ENCODE measurements at regions not wholly inside any gene's neighbourhood (a gene's known extent, or its start where the extent isn't known, plus 50 kb on each side); places are given as distances from the start of the nearest gene placed in this dataset.
A peak's percentile ranks its signal among the peaks of the same experiment; 100 is the strongest.

GRCh38 chr2:59963157-59963556 is 590.3 kb downstream of the BCL11A start:
- H3K9me3 ChIP-seq (replicated peaks in 1 of 11) = no peaks in the 10 kb centered on the region
- H3K27me3 ChIP-seq = no peaks in the 10 kb centered on the region
- no peaks in the 10 kb centered on the region for H4K20me1 ChIP-seq
- no peak overlapping the region for H3K4me3 ChIP-seq
- no peak overlapping the region for H3K9ac ChIP-seq
- H3K36me3 ChIP-seq = no peaks in the 10 kb centered on the region
- H3K27ac ChIP-seq = no peak overlapping the region
- no peaks in the 10 kb centered on the region for H3K4me1 ChIP-seq
- TF ChIP-seq Cebpa-rat (IDR thresholded peaks at IDR 0.05) = no peak
- H3K4me2 ChIP-seq = no peak overlapping the region

DNA sequence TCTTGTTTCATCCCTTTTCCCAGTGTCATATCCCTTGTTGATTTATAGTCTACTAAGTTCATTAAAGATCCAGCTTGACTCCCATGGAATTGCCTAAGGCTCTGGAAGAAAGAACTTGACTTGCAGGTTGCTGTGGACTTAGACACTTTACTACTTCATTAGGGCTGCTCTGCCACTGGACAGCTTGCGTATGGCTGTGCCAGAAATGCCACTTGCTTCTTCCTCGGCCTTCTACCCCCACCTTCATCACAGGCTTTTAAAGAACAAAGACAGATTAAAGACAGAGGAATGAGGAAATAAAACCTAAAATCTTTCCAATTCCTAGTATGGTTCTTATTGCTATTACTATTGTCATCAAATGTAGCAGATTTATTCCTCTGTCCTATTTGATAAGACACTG is 591.7 kb downstream of the BCL11A start:
- Histone ChIP-seq H3K27ac (no peak overlapping the region), H3K27me3 (no peaks in the 10 kb centered on the region), H3K4me1 (no peaks in the 10 kb centered on the region), H3K4me2 (no peak overlapping the region), H3K4me3 (no peak overlapping the region), H3K9ac (no peak overlapping the region), H3K36me3 (no peaks in the 10 kb centered on the region), H3K9me3 (replicated peaks in 1 of 11) (no peaks in the 10 kb centered on the region), H4K20me1 (no peaks in the 10 kb centered on the region)
- TF ChIP-seq Cebpa-rat (IDR thresholded peaks at IDR 0.05) = no peak

- no peak overlapping the region for H3K4me3 ChIP-seq
- no peak for TF ChIP-seq Cebpa-rat (IDR thresholded peaks at IDR 0.05)
- H4K20me1 ChIP-seq = no peaks in the 10 kb centered on the region
- no peak overlapping the region for H3K27ac ChIP-seq
- no peaks in the 10 kb centered on the region for H3K36me3 ChIP-seq
- no peaks in the 10 kb centered on the region for H3K9me3 ChIP-seq (replicated peaks in 1 of 11)
- H3K4me2 ChIP-seq = no peak overlapping the region
- no peaks in the 10 kb centered on the region for H3K4me1 ChIP-seq
- no peaks in the 10 kb centered on the region for H3K27me3 ChIP-seq
- H3K9ac ChIP-seq = no peak overlapping the region
Measured at GRCh38 chr2:59959944-59960343, 593.5 kb downstream of the BCL11A start.

DNA sequence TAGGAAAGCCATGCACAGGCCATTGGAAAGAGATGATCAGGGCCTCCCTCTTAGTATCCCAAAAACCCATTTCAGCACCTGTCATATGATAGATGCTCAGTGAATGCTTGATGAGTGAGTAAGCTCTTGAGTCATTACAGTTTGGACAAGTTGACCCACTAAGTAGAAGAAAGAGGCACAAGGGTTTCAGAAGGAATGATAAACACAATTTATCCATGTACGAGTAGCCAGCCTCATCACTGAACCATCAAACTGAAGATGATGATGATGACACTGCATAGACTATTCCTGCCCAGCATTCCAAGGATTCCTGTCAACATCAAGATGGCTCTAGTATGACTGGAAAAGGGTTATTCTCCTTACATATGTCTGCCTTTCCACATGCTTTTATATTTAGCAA is 596.0 kb downstream of the BCL11A start:
- TF ChIP-seq Cebpa-rat (IDR thresholded peaks at IDR 0.05) = no peak
- Histone ChIP-seq H3K27me3 (no peaks in the 10 kb centered on the region), H3K4me3 (no peak overlapping the region), H3K27ac (no peak overlapping the region), H3K4me1 (no peaks in the 10 kb centered on the region), H3K9ac (no peak overlapping the region), H3K9me3 (replicated peaks in 1 of 11) (no peaks in the 10 kb centered on the region), H3K4me2 (no peak overlapping the region), H4K20me1 (no peaks in the 10 kb centered on the region), H3K36me3 (no peaks in the 10 kb centered on the region)

DNA sequence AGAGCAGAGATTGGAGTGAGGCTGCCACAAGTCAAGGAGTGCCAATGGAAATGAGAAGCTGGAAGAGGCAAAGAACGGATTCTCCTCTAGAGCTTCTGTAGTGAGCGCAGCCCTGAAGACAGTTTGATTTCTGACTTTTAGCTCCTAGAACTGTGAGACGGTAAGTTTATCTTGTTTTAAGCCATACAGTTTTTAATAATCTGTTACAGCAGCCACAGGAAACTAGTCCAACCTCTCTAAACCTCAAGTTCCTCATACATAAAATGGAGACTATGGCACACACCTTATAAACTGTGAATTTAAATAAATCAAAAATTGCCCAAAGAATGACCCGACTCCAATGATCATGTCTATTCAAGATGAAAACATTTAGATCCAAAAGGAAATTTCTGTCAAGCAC is 596.5 kb downstream of the BCL11A start:
- Histone ChIP-seq H3K4me3 (no peak overlapping the region), H3K4me1 (no peaks in the 10 kb centered on the region), H3K9ac (no peak overlapping the region), H3K4me2 (no peak overlapping the region), H3K27ac (no peak overlapping the region), H3K27me3 (no peaks in the 10 kb centered on the region), H4K20me1 (no peaks in the 10 kb centered on the region), H3K36me3 (no peaks in the 10 kb centered on the region), H3K9me3 (replicated peaks in 1 of 11) (no peaks in the 10 kb centered on the region)
- TF ChIP-seq Cebpa-rat (IDR thresholded peaks at IDR 0.05) = no peak

- no peak overlapping the region for H3K4me2 ChIP-seq
- no peaks in the 10 kb centered on the region for H3K4me1 ChIP-seq
- no peaks in the 10 kb centered on the region for H3K9me3 ChIP-seq (replicated peaks in 1 of 11)
- H3K27ac ChIP-seq = no peak overlapping the region
- H3K4me3 ChIP-seq = no peak overlapping the region
- no peaks in the 10 kb centered on the region for H3K36me3 ChIP-seq
- no peak overlapping the region for H3K9ac ChIP-seq
- H3K27me3 ChIP-seq = no peaks in the 10 kb centered on the region
- no peak for TF ChIP-seq Cebpa-rat (IDR thresholded peaks at IDR 0.05)
- no peaks in the 10 kb centered on the region for H4K20me1 ChIP-seq
Measured at GRCh38 chr2:59947917-59948541, 605.4 kb downstream of the BCL11A start.

- H3K4me2 ChIP-seq = no peak overlapping the region
- H4K20me1 ChIP-seq = no peaks in the 10 kb centered on the region
- no peak overlapping the region for H3K9ac ChIP-seq
- H3K4me1 ChIP-seq = no peaks in the 10 kb centered on the region
- no peak overlapping the region for H3K4me3 ChIP-seq
- no peak for TF ChIP-seq Cebpa-rat (IDR thresholded peaks at IDR 0.05)
- H3K27ac ChIP-seq = no peak overlapping the region
- H3K9me3 ChIP-seq (replicated peaks in 1 of 11) = no peaks in the 10 kb centered on the region
- no peaks in the 10 kb centered on the region for H3K27me3 ChIP-seq
- H3K36me3 ChIP-seq = no peaks in the 10 kb centered on the region
Measured at GRCh38 chr2:59947209-59947608, 606.2 kb downstream of the BCL11A start.

GRCh38 chr2:59939236-59939635 is 614.2 kb downstream of the BCL11A start:
- Histone ChIP-seq H3K27ac (no peak overlapping the region), H3K4me2 (no peak overlapping the region)
- no peak for TF ChIP-seq Cebpa-rat (IDR thresholded peaks at IDR 0.05)

DNA sequence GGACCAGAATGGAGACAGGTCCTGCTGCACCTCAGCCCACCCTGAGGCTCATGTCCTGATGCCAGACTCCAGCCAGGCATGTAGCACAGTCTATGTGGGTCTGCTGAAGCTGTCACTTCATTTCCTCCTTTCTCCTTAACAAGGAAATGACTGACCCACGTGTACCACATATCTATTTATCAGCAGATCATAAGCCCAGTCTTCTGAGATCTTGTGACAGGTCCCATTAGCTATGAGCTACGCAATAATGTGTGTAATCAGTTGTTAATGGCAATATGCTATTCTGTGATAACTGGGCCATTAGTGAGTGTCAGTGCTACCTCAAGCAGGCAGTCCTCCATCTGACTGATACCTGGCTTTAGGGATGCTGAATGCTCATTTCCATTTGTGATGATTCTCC is 615.3 kb downstream of the BCL11A start:
- TF ChIP-seq Cebpa-rat (IDR thresholded peaks at IDR 0.05) = no peak
- Histone ChIP-seq H3K27ac (no peak overlapping the region), H4K20me1 (no peaks in the 10 kb centered on the region), H3K27me3 (no peaks in the 10 kb centered on the region), H3K36me3 (no peaks in the 10 kb centered on the region), H3K9ac (no peak overlapping the region), H3K4me1 (peaks cover 0 to 5% (median 0%) of the 10 kb centered on the region in 10 experiments; a peak in 3 of 20 replicates), H3K4me3 (no peak overlapping the region), H3K9me3 (replicated peaks in 1 of 11) (no peaks in the 10 kb centered on the region), H3K4me2 (0 out of 22 replicates have a peak overlapping the region, but pooled peaks of 1 of the 11 experiments have one; percentile 4)

More at GRCh38 chr2:59939236-59939635, 614.2 kb downstream of the BCL11A start:
- H4K20me1 ChIP-seq = no peaks in the 10 kb centered on the region
- peaks cover 0 to 5% (median 0%) of the 10 kb centered on the region in 10 experiments; a peak in 3 of 20 replicates for H3K4me1 ChIP-seq
- H3K27me3 ChIP-seq = no peaks in the 10 kb centered on the region
- no peaks in the 10 kb centered on the region for H3K9me3 ChIP-seq (replicated peaks in 1 of 11)
- H3K36me3 ChIP-seq = no peaks in the 10 kb centered on the region
- H3K9ac ChIP-seq = no peak overlapping the region
- no peak overlapping the region for H3K4me3 ChIP-seq

DNA sequence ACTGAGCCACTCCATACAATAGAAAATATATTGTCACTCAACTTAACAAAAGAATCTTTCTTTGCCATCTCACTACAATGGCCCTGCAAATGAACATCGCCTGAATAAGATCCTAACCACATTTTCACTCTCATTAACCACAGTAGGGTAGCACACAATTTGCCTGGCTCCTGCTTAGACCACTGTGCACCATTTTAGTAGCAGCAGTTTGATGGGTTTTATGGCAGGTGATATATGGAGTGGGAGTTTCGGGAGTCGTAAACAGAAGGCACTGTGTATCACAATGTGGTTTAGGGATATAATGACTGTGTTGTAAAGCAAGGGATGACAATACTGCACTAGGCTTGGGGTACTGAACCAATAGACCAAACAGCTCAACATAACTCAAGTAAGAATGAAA is 617.4 kb downstream of the BCL11A start:
- H3K27me3 ChIP-seq = no peaks in the 10 kb centered on the region
- H3K4me2 ChIP-seq = no peak overlapping the region
- H4K20me1 ChIP-seq = no peaks in the 10 kb centered on the region
- peaks cover 0 to 6% (median 0%) of the 10 kb centered on the region in 11 experiments; a peak in 3 of 22 replicates for H3K9me3 ChIP-seq (replicated peaks in 1 of 11)
- TF ChIP-seq Cebpa-rat (IDR thresholded peaks at IDR 0.05) = no peak
- H3K27ac ChIP-seq = no peak overlapping the region
- H3K36me3 ChIP-seq = no peaks in the 10 kb centered on the region
- no peak overlapping the region for H3K9ac ChIP-seq
- H3K4me1 ChIP-seq = peaks cover 0 to 5% (median 0%) of the 10 kb centered on the region in 10 experiments; a peak in 3 of 20 replicates
- H3K4me3 ChIP-seq = no peak overlapping the region
